Nephron (organoid): ENCODE measurements at regions not wholly inside any gene's neighbourhood (a gene's known extent, or its start where the extent isn't known, plus 50 kb on each side); places are given as distances from the start of the nearest gene placed in this dataset.
"Not testable (repeated sequence)": the region's sequence is repeated elsewhere in the genome, so short reads cannot be mapped to it uniquely, and the experiment has no call there.

Experiments used
- H3K27ac Mint-ChIP-seq, 3 experiments: 2 replicates each; pipeline ENCODE4 v1.8.0; 2020; ENCODE audit warnings: mixed read lengths in 3 of 3, mild to moderate bottlenecking in 2 of 3, moderate library complexity in 1 of 3
- H3K27me3 Mint-ChIP-seq: 2 replicates; pipeline ENCODE4 v1.8.0; 2021; ENCODE audit warnings: low read depth, mild to moderate bottlenecking, moderate library complexity, mixed read lengths
- H3K36me3 Mint-ChIP-seq: 2 replicates; pipeline ENCODE4 v1.8.0; 2020; ENCODE audit warnings: low read depth, mixed read lengths
- H3K4me1 Mint-ChIP-seq: 2 replicates; pipeline ENCODE4 v1.8.0; 2020; ENCODE audit warnings: mixed read lengths
- H3K4me3 Mint-ChIP-seq, 3 experiments: 2 replicates each; pipeline ENCODE4 v1.8.0; 2020; ENCODE audit warnings: mild to moderate bottlenecking in 3 of 3, mixed read lengths in 3 of 3, moderate library complexity in 2 of 3
- H3K9me3 Mint-ChIP-seq: 2 replicates; pipeline ENCODE4 v1.8.0; 2020; ENCODE audit warnings: mixed read lengths
- CTCF ChIP-seq, 3 experiments: fragments of 200-600 bp; sonication (generic); IDR thresholded peaks; one replicate each; pipeline ENCODE4 v1.5.0; 2021; ENCODE audit warnings: antibody characterized with exemption in 3 of 3; ENCODE audit not compliant: unreplicated experiment in 3 of 3

GRCh38 chr7:125218076-125218475 is 288.5 kb upstream of the POT1 start:
- H3K4me1 Mint-ChIP-seq, result no peaks in the 10 kb centered on the region
- TF ChIP-seq CTCF (IDR thresholded peaks at IDR 0.05; ENCODE audit: unreplicated experiment in 3 of 3), result no peak
- H3K4me3 Mint-ChIP-seq, result no peak overlapping the region
- no peak overlapping the region for H3K27ac Mint-ChIP-seq
- peaks cover 11% of the 10 kb centered on the region for H3K9me3 Mint-ChIP-seq
- no peaks in the 10 kb centered on the region for H3K36me3 Mint-ChIP-seq
- H3K27me3 Mint-ChIP-seq, result no peaks in the 10 kb centered on the region

DNA sequence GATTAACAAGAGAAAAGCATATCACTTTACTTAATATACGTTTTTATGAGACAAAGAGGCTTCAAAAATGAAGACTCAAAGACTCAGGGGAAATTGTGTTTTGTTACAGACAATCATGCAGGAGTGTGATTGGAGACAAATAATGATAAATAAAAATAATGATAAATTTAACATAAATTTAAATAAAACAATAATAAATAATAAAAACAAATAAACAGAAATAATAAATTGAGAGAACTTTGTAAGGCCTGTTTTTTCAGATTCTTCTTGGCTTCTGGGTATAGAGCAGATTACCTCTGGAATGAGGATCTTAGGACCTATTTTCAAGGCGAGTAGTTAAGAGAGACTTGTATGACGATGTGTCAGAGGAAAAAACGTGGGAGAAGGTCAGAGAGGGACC is 271.4 kb upstream of the POT1 start:
- Mint-ChIP-seq H3K9me3 (no peaks in the 10 kb centered on the region), H3K4me1 (no peaks in the 10 kb centered on the region), H3K27ac (no peak overlapping the region), H3K27me3 (no peaks in the 10 kb centered on the region), H3K36me3 (no peaks in the 10 kb centered on the region), H3K4me3 (no peak overlapping the region)
- TF ChIP-seq CTCF (IDR thresholded peaks at IDR 0.05; ENCODE audit: unreplicated experiment in 3 of 3), result no peak

GRCh38 chr7:125197731-125198393 is 268.2 kb upstream of the POT1 start:
- no peak for TF ChIP-seq CTCF (IDR thresholded peaks at IDR 0.05; ENCODE audit: unreplicated experiment in 3 of 3)
- Mint-ChIP-seq H3K36me3 (no peaks in the 10 kb centered on the region), H3K27ac (no peak overlapping the region), H3K4me3 (no peak overlapping the region), H3K4me1 (no peaks in the 10 kb centered on the region), H3K9me3 (peaks cover 2% of the 10 kb centered on the region), H3K27me3 (no peaks in the 10 kb centered on the region)

DNA sequence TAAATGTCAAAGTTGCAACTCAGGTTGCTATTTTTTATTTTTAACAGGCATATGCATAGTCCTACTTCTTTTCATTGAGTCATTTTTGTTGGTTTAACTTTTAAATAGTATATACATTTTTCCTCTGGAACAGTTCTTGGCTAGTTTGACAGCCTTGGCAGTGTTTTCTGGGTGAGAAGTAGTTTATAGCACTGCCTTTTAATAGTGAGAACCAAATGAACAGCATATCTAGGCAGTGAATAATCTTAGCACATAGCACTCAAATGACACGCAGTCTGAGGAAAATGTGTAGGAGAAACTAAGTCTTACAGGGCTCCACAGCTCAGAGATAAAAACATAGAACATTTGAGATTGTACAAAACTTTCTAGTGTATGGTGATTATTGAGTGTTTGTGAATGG is 265.5 kb upstream of the POT1 start:
- peaks cover 10% of the 10 kb centered on the region for H3K9me3 Mint-ChIP-seq
- H3K36me3 Mint-ChIP-seq, result no peaks in the 10 kb centered on the region
- no peak overlapping the region for H3K4me3 Mint-ChIP-seq
- no peak overlapping the region for H3K27ac Mint-ChIP-seq
- no peaks in the 10 kb centered on the region for H3K4me1 Mint-ChIP-seq
- H3K27me3 Mint-ChIP-seq, result no peaks in the 10 kb centered on the region
- no peak for TF ChIP-seq CTCF (IDR thresholded peaks at IDR 0.05; ENCODE audit: unreplicated experiment in 3 of 3)

DNA sequence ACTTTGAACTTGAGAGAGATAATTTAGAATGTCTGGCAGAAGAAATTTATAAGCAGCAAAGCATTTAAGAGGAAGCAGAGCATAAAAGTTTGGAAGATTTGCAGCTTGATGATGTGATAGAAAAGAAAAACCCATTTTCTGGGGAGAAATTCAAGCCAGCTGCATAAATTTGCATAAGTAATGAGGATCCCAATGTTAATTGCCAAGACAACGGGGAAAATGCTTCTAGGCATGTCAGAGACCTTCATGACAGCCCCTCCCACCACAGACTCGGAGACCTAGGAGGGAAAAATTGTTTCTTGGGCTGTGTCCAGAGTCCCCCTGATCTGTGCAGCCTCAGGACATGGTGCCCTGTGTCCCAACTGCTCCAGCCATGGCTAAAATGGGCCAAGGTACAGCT is 263.6 kb upstream of the POT1 start:
- no peak for TF ChIP-seq CTCF (IDR thresholded peaks at IDR 0.05; ENCODE audit: unreplicated experiment in 3 of 3)
- no peak overlapping the region for H3K27ac Mint-ChIP-seq
- H3K36me3 Mint-ChIP-seq, result no peaks in the 10 kb centered on the region
- H3K9me3 Mint-ChIP-seq, result peaks cover 10% of the 10 kb centered on the region
- no peaks in the 10 kb centered on the region for H3K4me1 Mint-ChIP-seq
- H3K27me3 Mint-ChIP-seq, result no peaks in the 10 kb centered on the region
- no peak overlapping the region for H3K4me3 Mint-ChIP-seq

GRCh38 chr7:125184801-125185200 is 255.2 kb upstream of the POT1 start:
- H3K27me3 Mint-ChIP-seq, result no peaks in the 10 kb centered on the region
- TF ChIP-seq CTCF (IDR thresholded peaks at IDR 0.05; ENCODE audit: unreplicated experiment in 3 of 3), result no peak
- H3K4me1 Mint-ChIP-seq, result no peaks in the 10 kb centered on the region
- H3K27ac Mint-ChIP-seq, result no peak overlapping the region
- no peaks in the 10 kb centered on the region for H3K9me3 Mint-ChIP-seq
- no peaks in the 10 kb centered on the region for H3K36me3 Mint-ChIP-seq
- no peak overlapping the region for H3K4me3 Mint-ChIP-seq

GRCh38 chr7:125181569-125182267 is 252.1 kb upstream of the POT1 start:
- not testable (repeated sequence) for H3K27me3 Mint-ChIP-seq, H3K4me1 Mint-ChIP-seq, H3K36me3 Mint-ChIP-seq, H3K4me3 Mint-ChIP-seq, H3K27ac Mint-ChIP-seq, H3K9me3 Mint-ChIP-seq
